ENCODE measurements at regions not wholly inside any gene's neighbourhood (a gene's known extent, or its start where the extent isn't known, plus 50 kb on each side); places are given as distances from the start of the nearest gene placed in this dataset.

- BruUV-seq (replicated peaks) = no TSS peak
Measured at GRCh38 chr14:42523666-42524065, 917.0 kb downstream of the LRFN5 start.

More at GRCh38 chr14:42523666-42524065, 917.0 kb downstream of the LRFN5 start:
- Histone ChIP-seq H3K79me2 (ENCODE audit: insufficient read depth, low read length) (no peaks in the 10 kb centered on the region), H3K36me3 (replicated peaks in 1 of 2; ENCODE audit: control insufficient read depth in 1 of 2, insufficient read depth in 2 of 2, low read length in 2 of 2) (no peaks in the 10 kb centered on the region), H2AFZ (ENCODE audit: low read length) (no peak overlapping the region), H3K4me1 (ENCODE audit: insufficient read depth, low read length) (no peaks in the 10 kb centered on the region), H3K4me2 (ENCODE audit: low read depth, low read length) (no peak overlapping the region), H3K27ac (ENCODE audit: extremely low read length, insufficient read depth, low read length) (no peak overlapping the region), H3K9me3 (ENCODE audit: low read length) (peaks cover 90% of the 10 kb centered on the region), H3K4me3 (replicated peaks in 1 of 3; ENCODE audit: insufficient read depth in 1 of 3, low read depth in 2 of 3, low read length in 3 of 3) (no peak overlapping the region), H4K20me1 (ENCODE audit: insufficient read depth, low read length) (no peaks in the 10 kb centered on the region), H3K9ac (ENCODE audit: insufficient read depth, low read depth, low read length) (no peak overlapping the region), H3K27me3 (ENCODE audit: control insufficient read depth in 1 of 2, insufficient read depth in 2 of 2, low read length in 2 of 2) (no peaks in the 10 kb centered on the region)
- FAIRE-seq = no peak
- no peak for ATAC-seq
- POLR2A ChIA-PET = no interaction called here
- intact Hi-C loops (cut with micrococcal nuclease; ENCODE audit: unreplicated experiment) = no loop called here
- 2% methylated on average over 2 of the region's 2 CpGs for WGBS (ENCODE audit: low lambda C conversion rate)
- in situ Hi-C loops (cut with HindIII; ENCODE audit: extremely low pct_ligation_motif_present, low pct_unique_long_range_greater_than_20kb) = no loop called here
- no peak for DNase-seq (ENCODE audit: low spot score)
- TF ChIP-seq ZSCAN30 (CRISPR knock-in tag; IDR thresholded peaks at IDR 0.05) = no peak
- TF ChIP-seq ZNF615 (CRISPR knock-in tag; IDR thresholded peaks at IDR 0.05; ENCODE audit: borderline replicate concordance) = no peak
- TF ChIP-seq ZNF17 (CRISPR knock-in tag; IDR thresholded peaks at IDR 0.05) = no peak
- TF ChIP-seq POLR2G (IDR thresholded peaks at IDR 0.05; ENCODE audit: low read depth, low read length) = no peak
- TF ChIP-seq RFXAP (CRISPR knock-in tag; IDR thresholded peaks at IDR 0.05; ENCODE audit: borderline replicate concordance) = no peak
- TF ChIP-seq PBX3 (CRISPR knock-in tag; IDR thresholded peaks at IDR 0.05; ENCODE audit: borderline replicate concordance) = no peak
- TF ChIP-seq TOPORS (CRISPR knock-in tag; IDR thresholded peaks at IDR 0.05) = no peak
- TF ChIP-seq HOXA9 (CRISPR knock-in tag; IDR thresholded peaks at IDR 0.05; ENCODE audit: borderline replicate concordance) = no peak
- TF ChIP-seq MAZ (IDR thresholded peaks at IDR 0.05; ENCODE audit: borderline replicate concordance, low read depth, low read length) = no peak
- TF ChIP-seq MAZ (CRISPR knock-in tag; IDR thresholded peaks at IDR 0.05; ENCODE audit: low read depth) = no peak
- no peak for TF ChIP-seq ZNF629 (CRISPR knock-in tag; conservative IDR thresholded peaks at IDR 0.05)
- TF ChIP-seq ZFX (CRISPR knock-in tag; IDR thresholded peaks at IDR 0.05; ENCODE audit: low read depth) = no peak
- no peak for TF ChIP-seq MTERF4 (CRISPR knock-in tag; IDR thresholded peaks at IDR 0.05)
- no peak for TF ChIP-seq ELF3 (CRISPR knock-in tag; IDR thresholded peaks at IDR 0.05)
- TF ChIP-seq E2F5 (CRISPR knock-in tag; conservative IDR thresholded peaks at IDR 0.05) = no peak
- no peak for TF ChIP-seq FOXA1 (IDR thresholded peaks at IDR 0.05)
- no peak for TF ChIP-seq FOXA1 (CRISPR knock-in tag; IDR thresholded peaks at IDR 0.05)
- TF ChIP-seq RFX3 (CRISPR knock-in tag; IDR thresholded peaks at IDR 0.05) = no peak
- CTCF ChIA-PET (ENCODE audit: low intra/inter-chr PET ratio, low total read pairs) = no interaction called here
